Lower lobe of right lung (tissue), 2 donors: ENCODE measurements at regions not wholly inside any gene's neighbourhood (a gene's known extent, or its start where the extent isn't known, plus 50 kb on each side); places are given as distances from the start of the nearest gene placed in this dataset.

ENCODE experiments used
- ATAC-seq, 2 donors: fragments of 200-7000 bp; cut with Tn5 transposase; one replicate each; pipeline ENCODE4 v1.9.1; 2020 to 2022; ENCODE audit warnings: mild to moderate bottlenecking in 2 of 2, moderate library complexity in 2 of 2
- DNase-seq: peaks from one replicate; pipeline ENCODE4 v3.0.0-alpha.2; 2020
- H3K27ac ChIP-seq: fragments of 200-600 bp; one replicate; pipeline ENCODE4 v1.8.0; 2022
- H3K27me3 ChIP-seq: fragments of 200-600 bp; one replicate; pipeline ENCODE4 v1.8.0; 2022; ENCODE audit warnings: low read depth
- H3K36me3 ChIP-seq: fragments of 200-600 bp; one replicate; pipeline ENCODE4 v1.8.0; 2022; ENCODE audit warnings: mild to moderate bottlenecking
- H3K4me1 ChIP-seq: fragments of 200-600 bp; one replicate; pipeline ENCODE4 v1.8.0; 2022
- H3K4me3 ChIP-seq: fragments of 200-600 bp; one replicate; pipeline ENCODE4 v1.8.0; 2022; ENCODE audit warnings: mild to moderate bottlenecking
- H3K9me3 ChIP-seq: fragments of 200-600 bp; one replicate; pipeline ENCODE4 v1.8.0; 2022
- intact Hi-C: fragments of 100-400 bp; cut with DNase I; formaldehyde crosslinking; loops from one replicate; pipeline ENCODE4 v1.11.0; 2022
- TF ChIP-seq, protein P1 (sequence below): fragments of 200-600 bp; IDR thresholded peaks from one replicate; pipeline ENCODE4 v1.8.0; 2022; ENCODE audit warnings: antibody characterized with exemption, mild to moderate bottlenecking
- donor health status: DM: no; HTN: yes; CAD: no; lungs with severe emphysema.

DNA sequence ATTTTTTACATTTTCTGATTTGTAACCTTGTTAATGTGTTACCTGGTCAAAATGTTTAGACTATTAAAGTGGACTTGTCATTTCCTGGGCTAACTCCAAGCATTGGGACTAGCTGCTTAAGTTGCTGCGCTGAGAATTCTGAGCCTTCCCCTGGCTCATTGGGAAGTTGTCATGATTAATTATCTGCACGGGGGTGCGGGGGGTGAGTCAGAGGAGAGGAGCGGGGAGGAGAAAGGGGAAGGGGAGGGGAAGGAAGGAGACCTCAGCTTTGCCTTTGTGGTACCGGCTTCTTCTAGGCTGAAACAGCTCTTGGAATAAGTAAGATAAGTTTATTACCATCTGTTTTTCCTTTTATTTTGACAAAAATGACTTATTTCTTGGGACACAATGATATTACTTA, 52.9 kb upstream of the APCDD1 start:
- no peak overlapping the region for H3K4me3 ChIP-seq
- H3K4me1 ChIP-seq = peaks cover 38% of the 10 kb centered on the region
- no peak overlapping the region for H3K27ac ChIP-seq
- DNase-seq = no peak
- no peaks in the 10 kb centered on the region for H3K36me3 ChIP-seq
- no peaks in the 10 kb centered on the region for H3K9me3 ChIP-seq
- intact Hi-C loops = no loop called here
- peak in 1 of 2 donors; percentile 45 for ATAC-seq
- TF ChIP-seq, protein P1, sequence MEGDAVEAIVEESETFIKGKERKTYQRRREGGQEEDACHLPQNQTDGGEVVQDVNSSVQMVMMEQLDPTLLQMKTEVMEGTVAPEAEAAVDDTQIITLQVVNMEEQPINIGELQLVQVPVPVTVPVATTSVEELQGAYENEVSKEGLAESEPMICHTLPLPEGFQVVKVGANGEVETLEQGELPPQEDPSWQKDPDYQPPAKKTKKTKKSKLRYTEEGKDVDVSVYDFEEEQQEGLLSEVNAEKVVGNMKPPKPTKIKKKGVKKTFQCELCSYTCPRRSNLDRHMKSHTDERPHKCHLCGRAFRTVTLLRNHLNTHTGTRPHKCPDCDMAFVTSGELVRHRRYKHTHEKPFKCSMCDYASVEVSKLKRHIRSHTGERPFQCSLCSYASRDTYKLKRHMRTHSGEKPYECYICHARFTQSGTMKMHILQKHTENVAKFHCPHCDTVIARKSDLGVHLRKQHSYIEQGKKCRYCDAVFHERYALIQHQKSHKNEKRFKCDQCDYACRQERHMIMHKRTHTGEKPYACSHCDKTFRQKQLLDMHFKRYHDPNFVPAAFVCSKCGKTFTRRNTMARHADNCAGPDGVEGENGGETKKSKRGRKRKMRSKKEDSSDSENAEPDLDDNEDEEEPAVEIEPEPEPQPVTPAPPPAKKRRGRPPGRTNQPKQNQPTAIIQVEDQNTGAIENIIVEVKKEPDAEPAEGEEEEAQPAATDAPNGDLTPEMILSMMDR = no peak
- H3K27me3 ChIP-seq = no peaks in the 10 kb centered on the region

DNA sequence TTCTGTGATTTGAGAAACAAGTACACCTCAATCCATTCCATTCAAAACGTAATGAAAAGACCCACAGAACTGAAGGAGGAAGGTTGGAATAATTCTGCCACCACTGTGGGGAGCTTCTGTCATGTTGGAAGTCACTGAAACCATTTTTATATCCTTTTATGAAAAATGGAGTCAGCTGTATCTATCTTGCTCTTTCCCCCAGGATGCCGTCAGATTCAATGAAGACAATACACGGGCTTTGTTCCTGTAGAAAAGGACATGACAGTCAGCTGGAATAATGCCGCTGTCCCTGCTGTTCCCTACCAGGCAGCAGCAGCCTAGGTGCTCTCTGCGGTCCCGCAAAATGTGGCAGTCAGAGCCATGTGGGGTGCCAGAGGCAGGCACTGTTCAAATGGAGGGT, 52.5 kb upstream of the APCDD1 start:
- H3K9me3 ChIP-seq = no peaks in the 10 kb centered on the region
- no peak overlapping the region for H3K27ac ChIP-seq
- DNase-seq = no peak
- intact Hi-C loops = no loop called here
- H3K36me3 ChIP-seq = no peaks in the 10 kb centered on the region
- H3K27me3 ChIP-seq = no peaks in the 10 kb centered on the region
- peaks cover 38% of the 10 kb centered on the region for H3K4me1 ChIP-seq
- no peak for ATAC-seq
- H3K4me3 ChIP-seq = no peak overlapping the region
- TF ChIP-seq, protein P1 = no peak

DNA sequence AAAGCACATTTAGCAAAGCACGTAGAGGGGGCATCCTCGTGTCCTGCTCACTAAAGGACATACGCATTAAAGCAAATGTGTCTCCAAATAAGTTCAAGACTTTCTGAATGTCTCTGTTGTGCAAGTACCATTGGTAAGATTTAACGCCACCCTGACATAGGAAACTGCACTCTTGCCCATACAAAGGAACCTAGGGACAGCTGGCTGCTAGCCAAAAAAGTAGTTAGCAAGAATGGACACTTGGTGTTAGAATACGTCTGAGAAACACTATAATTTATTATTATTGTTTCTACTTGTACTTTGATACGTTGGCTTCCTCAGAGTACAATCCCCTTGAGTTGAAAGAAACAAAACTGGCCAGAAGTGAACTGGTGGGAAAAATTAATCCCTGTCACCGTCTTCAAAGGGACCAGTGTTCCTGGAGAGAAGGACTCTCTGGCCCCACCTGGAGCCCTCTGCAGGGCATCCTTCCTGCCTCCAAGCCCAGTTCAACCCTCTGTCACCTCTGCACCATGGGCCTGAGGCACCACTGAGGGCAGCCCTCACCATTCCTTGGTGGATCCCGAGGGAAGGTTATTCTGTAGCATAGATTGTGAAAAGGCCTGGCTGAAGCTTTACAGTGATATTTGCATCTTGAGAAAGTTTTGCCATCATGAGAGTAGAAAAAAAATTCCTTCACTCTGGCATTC, 51.4 kb upstream of the APCDD1 start:
- intact Hi-C loops = no loop called here
- ATAC-seq = no peak
- no peaks in the 10 kb centered on the region for H3K36me3 ChIP-seq
- H3K9me3 ChIP-seq = no peaks in the 10 kb centered on the region
- TF ChIP-seq, protein P1 = no peak
- peak overlapping the region; percentile 29 for H3K27ac ChIP-seq
- DNase-seq = no peak
- H3K4me3 ChIP-seq = no peak overlapping the region
- H3K27me3 ChIP-seq = no peaks in the 10 kb centered on the region
- H3K4me1 ChIP-seq = peaks cover 38% of the 10 kb centered on the region

DNA sequence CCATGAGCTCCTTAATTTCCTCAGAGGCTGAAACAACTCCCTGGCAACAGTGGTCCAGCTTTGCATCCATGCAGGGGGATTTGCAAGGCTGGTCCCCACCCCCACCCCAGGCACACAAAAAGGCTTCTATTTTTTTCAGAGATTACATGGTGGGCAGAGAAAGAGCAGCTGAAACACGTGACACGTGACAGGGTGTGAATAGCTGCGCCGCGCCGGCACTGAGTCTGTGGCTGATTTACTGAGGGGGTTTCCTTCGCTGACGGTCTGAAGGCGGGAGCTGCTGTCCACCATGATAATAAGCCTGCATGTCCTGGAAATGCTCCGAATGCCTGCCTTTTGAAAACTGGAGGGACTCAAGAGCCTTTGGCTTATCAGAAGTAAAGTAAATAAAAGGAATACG, 50.7 kb upstream of the APCDD1 start:
- peak in 1 of 2 donors; percentile 29 for ATAC-seq
- intact Hi-C loops = no loop called here
- Histone ChIP-seq H3K4me3 (no peak overlapping the region), H3K27me3 (no peaks in the 10 kb centered on the region), H3K36me3 (no peaks in the 10 kb centered on the region), H3K27ac (peak overlapping the region; percentile 29), H3K9me3 (no peaks in the 10 kb centered on the region), H3K4me1 (peaks cover 38% of the 10 kb centered on the region)
- TF ChIP-seq, protein P1 = no peak
- no peak for DNase-seq

DNA sequence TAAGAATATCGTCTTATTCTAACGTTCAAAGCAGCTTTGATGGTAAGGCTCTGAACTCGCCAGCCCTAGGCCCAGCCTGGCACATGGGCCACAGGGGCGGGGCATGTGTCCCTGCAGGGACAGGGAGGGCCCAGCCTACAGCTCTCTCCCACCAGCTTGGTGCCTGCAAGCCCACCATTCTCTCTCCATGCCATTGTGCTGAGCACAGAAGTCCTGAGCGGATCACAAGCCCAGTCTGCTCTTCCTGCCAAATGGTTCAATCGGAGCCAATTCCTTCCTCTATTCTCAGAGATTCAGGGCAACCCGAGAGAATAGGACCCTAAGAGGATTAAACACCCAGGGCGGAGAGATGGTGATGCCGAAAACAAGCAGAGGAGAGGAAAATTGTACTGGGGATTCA, 50.3 kb upstream of the APCDD1 start:
- no peaks in the 10 kb centered on the region for H3K36me3 ChIP-seq
- peak; percentile 19 to 38 for ATAC-seq
- H3K9me3 ChIP-seq = no peaks in the 10 kb centered on the region
- H3K27ac ChIP-seq = peak overlapping the region; percentile 29
- intact Hi-C loops = no loop called here
- H3K4me3 ChIP-seq = no peak overlapping the region
- H3K27me3 ChIP-seq = no peaks in the 10 kb centered on the region
- TF ChIP-seq, protein P1 = no peak
- H3K4me1 ChIP-seq = peaks cover 38% of the 10 kb centered on the region
- DNase-seq = no peak
